ENCODE measurements at regions not wholly inside any gene's neighbourhood (a gene's known extent, or its start where the extent isn't known, plus 50 kb on each side); places are given as distances from the start of the nearest gene placed in this dataset.

GRCh38 chr11:24134879-24135589 is 361.8 kb upstream of the LUZP2 start:
- H3K9me3 Mint-ChIP-seq = peaks cover 8% of the 10 kb centered on the region

GRCh38 chr11:24142062-24142461 is 354.8 kb upstream of the LUZP2 start:
- no peaks in the 10 kb centered on the region for H3K36me3 ChIP-seq (ENCODE audit: insufficient read depth, low read length)
- TF ChIP-seq CTCF (IDR thresholded peaks at IDR 0.05) = no peak
- intact Hi-C loops (cut with DNase I, micrococcal nuclease) = no loop called here
- Mint-ChIP-seq H3K4me3 (no peak overlapping the region), H3K36me3 (ENCODE audit: low read depth) (no peaks in the 10 kb centered on the region), H3K27ac (no peak overlapping the region), H3K4me1 (ENCODE audit: low read depth) (no peaks in the 10 kb centered on the region), H3K9me3 (peaks cover 10% of the 10 kb centered on the region), H3K27me3 (no peaks in the 10 kb centered on the region)
- ChIA-PET CTCF (no interaction called here), POLR2A (no interaction called here)
- no peaks in the 10 kb centered on the region for H3K9me3 ChIP-seq (ENCODE audit: control insufficient read depth in 1 of 2, insufficient read depth in 1 of 2, low read length in 2 of 2)
- no peak overlapping the region for H3K4me3 ChIP-seq (ENCODE audit: low read length)
- no peaks in the 10 kb centered on the region for H3K27me3 ChIP-seq (ENCODE audit: control insufficient read depth in 1 of 2, insufficient read depth in 2 of 2, low read length in 2 of 2)
- no peak for ATAC-seq (ENCODE audit: poor library complexity)
- no peak overlapping the region for H3K27ac ChIP-seq (ENCODE audit: low read depth in 1 of 2, low read length in 2 of 2)
- no peaks in the 10 kb centered on the region for H3K4me1 ChIP-seq (ENCODE audit: insufficient read depth, low read length)
- no peak for DNase-seq

More at GRCh38 chr11:24134879-24135589, 361.8 kb upstream of the LUZP2 start:
- no peak overlapping the region for H3K27ac Mint-ChIP-seq
- no peaks in the 10 kb centered on the region for H3K4me1 Mint-ChIP-seq (ENCODE audit: low read depth)
- DNase-seq = no peak
- intact Hi-C loops (cut with DNase I, micrococcal nuclease) = no loop called here
- Histone ChIP-seq H3K9me3 (ENCODE audit: control insufficient read depth in 1 of 2, insufficient read depth in 1 of 2, low read length in 2 of 2) (no peaks in the 10 kb centered on the region), H3K27ac (ENCODE audit: low read depth in 1 of 2, low read length in 2 of 2) (no peak overlapping the region), H3K36me3 (ENCODE audit: insufficient read depth, low read length) (no peaks in the 10 kb centered on the region), H3K27me3 (ENCODE audit: control insufficient read depth in 1 of 2, insufficient read depth in 2 of 2, low read length in 2 of 2) (no peaks in the 10 kb centered on the region), H3K4me1 (ENCODE audit: insufficient read depth, low read length) (no peaks in the 10 kb centered on the region), H3K4me3 (ENCODE audit: low read length) (no peak overlapping the region)
- ChIA-PET CTCF (interaction anchor here (1.1 kb wide), 1 partner anchor 14 kb away, joined by 3 read pairs; no protein-coding TSS in a partner anchor), POLR2A (no interaction called here)
- no peak overlapping the region for H3K4me3 Mint-ChIP-seq
- no peaks in the 10 kb centered on the region for H3K36me3 Mint-ChIP-seq (ENCODE audit: low read depth)
- ATAC-seq (ENCODE audit: poor library complexity) = no peak
- H3K27me3 Mint-ChIP-seq = no peaks in the 10 kb centered on the region
- no peak for TF ChIP-seq CTCF (IDR thresholded peaks at IDR 0.05)

DNA sequence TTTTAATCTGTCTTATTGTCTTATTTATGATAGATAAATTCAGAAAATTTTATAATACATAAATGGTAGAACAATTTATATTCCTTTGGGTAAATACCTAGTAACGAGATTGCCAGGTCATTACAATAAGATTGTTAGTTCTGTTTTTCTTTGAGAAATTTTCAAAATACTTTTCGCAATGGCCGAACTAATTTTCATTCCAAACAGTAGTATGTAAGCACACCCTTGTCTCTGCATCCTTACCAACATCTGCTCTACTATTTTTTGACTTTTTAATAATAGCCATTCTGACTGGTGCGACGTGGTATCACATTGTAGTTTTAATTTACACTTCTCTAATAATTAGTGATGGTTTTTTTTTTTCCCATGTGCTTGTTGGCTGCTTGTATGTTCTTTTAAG is 351.4 kb upstream of the LUZP2 start:
- Histone ChIP-seq H3K9me3 (ENCODE audit: control insufficient read depth in 1 of 2, insufficient read depth in 1 of 2, low read length in 2 of 2) (peaks cover 0 to 5% of the 10 kb centered on the region in 2 experiments), H3K4me1 (ENCODE audit: insufficient read depth, low read length) (no peaks in the 10 kb centered on the region), H3K4me3 (ENCODE audit: low read length) (no peak overlapping the region), H3K27ac (ENCODE audit: low read depth in 1 of 2, low read length in 2 of 2) (no peak overlapping the region), H3K27me3 (ENCODE audit: control insufficient read depth in 1 of 2, insufficient read depth in 2 of 2, low read length in 2 of 2) (no peaks in the 10 kb centered on the region), H3K36me3 (ENCODE audit: insufficient read depth, low read length) (no peaks in the 10 kb centered on the region)
- no peak overlapping the region for H3K27ac Mint-ChIP-seq
- intact Hi-C loops (cut with DNase I, micrococcal nuclease) = no loop called here
- ChIA-PET CTCF (no interaction called here), POLR2A (no interaction called here)
- H3K36me3 Mint-ChIP-seq (ENCODE audit: low read depth) = no peaks in the 10 kb centered on the region
- no peak for DNase-seq
- no peaks in the 10 kb centered on the region for H3K4me1 Mint-ChIP-seq (ENCODE audit: low read depth)
- no peak overlapping the region for H3K4me3 Mint-ChIP-seq
- H3K9me3 Mint-ChIP-seq = peaks cover 9% of the 10 kb centered on the region
- no peak for TF ChIP-seq CTCF (IDR thresholded peaks at IDR 0.05)
- H3K27me3 Mint-ChIP-seq = no peaks in the 10 kb centered on the region
- no peak for ATAC-seq (ENCODE audit: poor library complexity)
